CD4-positive, alpha-beta T cell (primary cell): ENCODE measurements at regions not wholly inside any gene's neighbourhood (a gene's known extent, or its start where the extent isn't known, plus 50 kb on each side); places are given as distances from the start of the nearest gene placed in this dataset.
"Not testable (repeated sequence)": the region's sequence is repeated elsewhere in the genome, so short reads cannot be mapped to it uniquely, and the experiment has no call there.

ENCODE experiments used
- ATAC-seq: fragments of 200-7000 bp; cut with Tn5 transposase; one replicate; pipeline ENCODE4 v1.10.0; 2022; ENCODE audit warnings: mild to moderate bottlenecking; ENCODE audit not compliant: poor library complexity
- CTCF ChIA-PET: fragments of 350-600 bp; sonication (Branson Sonifier 250); formaldehyde crosslinking; loops from one replicate; lab custom pipeline; 2021; ENCODE audit warnings: antibody characterized with exemption, inconsistent platforms; lab: Charles Lee
- POLR2A ChIA-PET: fragments of 350-600 bp; sonication (Branson Sonifier 250); formaldehyde crosslinking; loops from one replicate; lab custom pipeline; 2021; ENCODE audit warnings: antibody characterized with exemption, inconsistent platforms; lab: Charles Lee
- DNase-seq, 14 experiments: peaks; one replicate each; pipeline ENCODE4 v3.0.0-alpha.2; 2013 to 2020; ENCODE audit warnings: mixed read lengths in 2 of 14
- H3K27ac ChIP-seq, 2 donors: one replicate each; pipeline versions ENCODE4 v1.5.1 to v1.7.0; 2013; ENCODE audit warnings: low read length in 2 of 2, low read depth in 1 of 2, mild to moderate bottlenecking in 1 of 2
- H3K27me3 ChIP-seq, 2 experiments: 1 replicate in 1 of 2; 2 replicates in 1 of 2; pipeline versions ENCODE4 v1.6.1 to v1.7.0; 2013; ENCODE audit warnings: low read length in 2 of 2, control low read depth in 1 of 2, mild to moderate bottlenecking in 1 of 2, moderate library complexity in 1 of 2; ENCODE audit not compliant: insufficient read depth in 2 of 2, control insufficient read depth in 1 of 2
- H3K36me3 ChIP-seq: one replicate; pipeline ENCODE4 v1.6.1; 2013; ENCODE audit warnings: low read length, control low read depth; ENCODE audit not compliant: insufficient read depth
- H3K4me1 ChIP-seq: one replicate; pipeline ENCODE4 v1.6.1; 2013; ENCODE audit warnings: low read length, control low read depth; ENCODE audit not compliant: insufficient read depth
- H3K4me3 ChIP-seq: one replicate; pipeline ENCODE4 v1.5.1; 2013; ENCODE audit warnings: mild to moderate bottlenecking, low read length, moderate library complexity
- H3K9me3 ChIP-seq, 2 experiments: 1 replicate in 1 of 2; 2 replicates in 1 of 2; pipeline versions ENCODE4 v1.6.1 to v1.7.0; 2013; ENCODE audit warnings: low read length in 2 of 2, mild to moderate bottlenecking in 2 of 2, control low read depth in 1 of 2, moderate library complexity in 1 of 2; ENCODE audit not compliant: control insufficient read depth in 1 of 2, insufficient read depth in 1 of 2
- H3K27ac Mint-ChIP-seq: one replicate; pipeline ENCODE4 v1.8.0; 2020; ENCODE audit warnings: mixed read lengths
- H3K27me3 Mint-ChIP-seq: one replicate; pipeline ENCODE4 v1.8.0; 2021; ENCODE audit warnings: mixed read lengths
- H3K36me3 Mint-ChIP-seq: one replicate; pipeline ENCODE4 v1.8.0; 2021; ENCODE audit warnings: low read depth, mixed read lengths
- H3K4me1 Mint-ChIP-seq: one replicate; pipeline ENCODE4 v1.8.0; 2021; ENCODE audit warnings: low read depth, mixed read lengths
- H3K4me3 Mint-ChIP-seq: one replicate; pipeline ENCODE4 v1.8.0; 2020; ENCODE audit warnings: mild to moderate bottlenecking, mixed read lengths
- H3K9me3 Mint-ChIP-seq: one replicate; pipeline ENCODE4 v1.8.0; 2020; ENCODE audit warnings: mixed read lengths
- intact Hi-C, 2 experiments: fragments of 100-400 bp; cut with DNase I in 1 of 2; cut with micrococcal nuclease in 1 of 2; formaldehyde crosslinking; loops; one replicate each; pipeline versions ENCODE4 v1.15.1 to v1.9.0; 2023 to 2025; cut with DNase I, micrococcal nuclease

DNA sequence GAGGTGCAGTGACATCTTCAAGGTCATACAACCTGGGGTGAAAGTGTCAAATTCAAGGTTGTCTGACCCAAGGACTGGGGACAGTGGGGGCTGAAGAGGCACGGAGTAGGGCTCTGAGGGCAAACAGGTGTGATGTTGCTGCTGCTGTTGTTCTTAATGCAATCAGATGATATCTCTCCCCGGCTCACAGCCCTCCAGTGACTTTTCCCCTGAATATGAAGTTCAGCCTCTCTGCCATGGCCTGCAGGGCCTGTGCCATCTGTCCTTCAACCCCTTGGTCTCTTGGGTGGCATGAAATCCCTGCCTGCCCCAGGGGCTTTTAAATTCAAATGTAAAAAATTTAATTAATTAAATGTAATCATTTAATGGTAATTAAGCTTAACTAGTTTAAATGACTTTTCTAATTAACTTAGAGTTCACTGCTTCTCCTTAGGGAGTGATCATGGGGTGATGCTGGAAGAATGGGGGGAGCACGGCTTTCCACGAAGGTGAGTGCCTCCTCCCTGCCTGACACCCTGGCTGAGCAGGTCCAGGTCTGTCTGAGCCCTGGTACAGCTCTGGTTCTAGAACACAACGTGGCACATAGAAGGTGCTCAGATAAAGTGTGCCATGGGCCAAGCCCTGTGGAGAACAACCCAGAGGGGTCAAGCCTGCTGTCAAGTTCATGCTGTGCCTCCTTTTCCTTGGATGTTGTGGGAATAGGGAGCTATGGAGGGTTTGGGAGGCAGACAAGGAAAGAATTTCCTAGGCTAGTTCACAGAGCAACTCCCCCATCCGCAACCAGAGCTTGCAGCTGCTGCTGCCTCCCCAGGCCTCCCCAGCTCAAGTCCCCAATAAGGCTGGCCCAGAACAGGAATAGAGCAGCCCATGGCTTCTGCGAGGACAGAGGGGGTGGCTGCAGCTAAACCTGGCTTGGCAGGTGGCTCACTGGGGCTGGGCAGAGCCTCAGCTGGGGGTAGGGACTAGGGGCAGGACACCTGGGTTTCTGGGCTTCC, 75.1 kb downstream of the KCNJ18 start:
- H3K4me3 ChIP-seq, H3K36me3 Mint-ChIP-seq, ATAC-seq, H3K4me3 Mint-ChIP-seq, POLR2A ChIA-PET, H3K36me3 ChIP-seq, H3K9me3 Mint-ChIP-seq, CTCF ChIA-PET, intact Hi-C loops, H3K4me1 ChIP-seq, H3K27ac Mint-ChIP-seq, H3K27ac ChIP-seq, H3K27me3 Mint-ChIP-seq, H3K4me1 Mint-ChIP-seq, H3K27me3 ChIP-seq, DNase-seq: not testable (repeated sequence)
- H3K9me3 ChIP-seq = peaks cover 0 to 38% of the 10 kb centered on the region in 2 experiments

DNA sequence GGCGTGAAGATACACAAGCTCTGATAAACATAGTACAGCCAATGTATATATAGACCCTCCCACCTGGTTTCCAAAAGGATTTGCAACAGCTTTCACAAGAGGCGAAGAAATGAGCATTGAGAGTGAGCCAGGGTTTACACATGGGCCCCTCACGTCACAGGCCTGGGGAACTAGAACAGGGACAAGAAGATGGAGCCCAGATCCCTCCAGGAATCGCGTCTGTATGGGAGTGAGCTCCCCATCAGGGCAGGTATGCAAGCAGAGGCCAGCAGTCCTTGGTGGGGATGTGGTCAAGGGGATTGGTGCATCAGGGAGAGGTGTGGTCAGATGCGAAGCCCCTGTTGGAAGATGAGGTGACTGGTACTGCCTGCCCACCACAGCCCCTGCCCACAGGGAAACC, 75.9 kb downstream of the KCNJ18 start:
- peak in 1 of 14 experiments; percentile 25 for DNase-seq
- intact Hi-C loops, H3K27me3 ChIP-seq, H3K4me3 Mint-ChIP-seq, H3K4me1 Mint-ChIP-seq, H3K27ac ChIP-seq, H3K4me3 ChIP-seq, H3K36me3 ChIP-seq, ATAC-seq, H3K9me3 Mint-ChIP-seq, H3K27me3 Mint-ChIP-seq, H3K36me3 Mint-ChIP-seq, H3K4me1 ChIP-seq, CTCF ChIA-PET, POLR2A ChIA-PET, H3K27ac Mint-ChIP-seq: not testable (repeated sequence)
- peaks cover 0 to 40% of the 10 kb centered on the region in 2 experiments for H3K9me3 ChIP-seq

DNA sequence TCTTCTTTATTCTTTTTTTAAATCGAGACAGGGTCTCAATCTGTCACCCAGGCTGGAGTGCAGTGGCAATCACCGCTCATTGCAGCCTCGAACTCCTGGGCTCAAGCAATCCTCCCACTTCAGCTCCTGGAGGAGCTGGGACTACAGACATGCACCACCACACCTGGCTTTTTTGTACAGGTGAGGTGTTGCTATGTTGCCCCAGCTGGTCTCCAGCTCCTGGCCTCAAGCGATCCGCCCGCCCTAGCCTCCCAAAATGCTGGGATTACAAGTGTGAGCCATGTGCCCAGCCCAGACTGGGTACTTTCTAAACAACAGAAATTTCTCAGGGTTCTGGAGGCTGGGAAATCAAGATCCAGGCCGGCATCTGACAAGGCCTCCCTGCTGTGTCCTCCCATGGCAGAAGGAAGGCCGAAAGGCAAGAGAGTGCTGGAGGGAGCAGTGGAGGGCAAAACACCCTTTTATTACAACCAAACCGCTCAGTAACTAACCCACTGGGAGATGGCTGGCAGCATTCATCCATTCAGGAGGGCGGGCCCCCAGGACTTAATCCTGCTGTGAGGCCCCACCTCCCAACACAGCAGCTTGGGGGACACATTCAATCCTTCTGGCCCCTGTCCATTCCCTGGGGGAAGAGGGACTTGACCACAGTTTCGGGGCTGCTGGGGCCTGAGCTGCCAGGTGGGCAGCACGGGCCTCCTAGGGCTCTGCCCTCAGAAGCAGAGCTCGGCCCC, 76.6 kb downstream of the KCNJ18 start:
- H3K4me1 Mint-ChIP-seq, H3K27ac ChIP-seq, H3K4me3 ChIP-seq, H3K9me3 Mint-ChIP-seq, H3K27me3 ChIP-seq, intact Hi-C loops, H3K27ac Mint-ChIP-seq, H3K4me1 ChIP-seq, H3K36me3 Mint-ChIP-seq, H3K27me3 Mint-ChIP-seq, ATAC-seq, POLR2A ChIA-PET, CTCF ChIA-PET, H3K4me3 Mint-ChIP-seq, H3K36me3 ChIP-seq: not testable (repeated sequence)
- H3K9me3 ChIP-seq = peaks cover 0 to 42% of the 10 kb centered on the region in 2 experiments
- peak in 1 of 14 experiments; percentile 23 for DNase-seq

DNA sequence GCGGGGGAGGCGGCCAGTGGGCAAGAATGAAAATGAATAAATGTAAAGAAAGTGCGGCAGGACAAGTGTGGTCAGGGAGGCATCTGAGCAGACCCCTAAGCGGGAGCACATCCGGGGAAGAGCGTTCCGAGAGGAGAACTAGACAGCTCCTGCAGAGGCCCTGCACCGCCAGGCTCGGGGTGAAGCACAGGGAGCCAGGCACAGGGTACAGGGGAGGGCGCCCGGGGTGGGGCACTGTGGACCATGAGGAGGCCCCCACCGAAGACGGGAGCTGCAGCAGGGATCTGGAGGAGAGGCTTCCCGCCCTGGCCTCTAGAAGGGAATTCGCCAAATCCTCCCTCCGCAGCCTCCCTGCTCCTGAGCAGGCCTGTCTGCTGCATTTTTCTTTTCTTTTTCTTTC, 77.5 kb downstream of the KCNJ18 start:
- DNase-seq = peak in 1 of 14 experiments; percentile 24
- H3K9me3 Mint-ChIP-seq, H3K4me1 Mint-ChIP-seq, H3K27ac Mint-ChIP-seq, H3K36me3 ChIP-seq, POLR2A ChIA-PET, intact Hi-C loops, H3K4me3 Mint-ChIP-seq, H3K36me3 Mint-ChIP-seq, ATAC-seq, CTCF ChIA-PET, H3K27me3 ChIP-seq, H3K27ac ChIP-seq, H3K4me1 ChIP-seq, H3K27me3 Mint-ChIP-seq, H3K4me3 ChIP-seq: not testable (repeated sequence)
- H3K9me3 ChIP-seq = peaks cover 0 to 34% of the 10 kb centered on the region in 2 experiments

DNA sequence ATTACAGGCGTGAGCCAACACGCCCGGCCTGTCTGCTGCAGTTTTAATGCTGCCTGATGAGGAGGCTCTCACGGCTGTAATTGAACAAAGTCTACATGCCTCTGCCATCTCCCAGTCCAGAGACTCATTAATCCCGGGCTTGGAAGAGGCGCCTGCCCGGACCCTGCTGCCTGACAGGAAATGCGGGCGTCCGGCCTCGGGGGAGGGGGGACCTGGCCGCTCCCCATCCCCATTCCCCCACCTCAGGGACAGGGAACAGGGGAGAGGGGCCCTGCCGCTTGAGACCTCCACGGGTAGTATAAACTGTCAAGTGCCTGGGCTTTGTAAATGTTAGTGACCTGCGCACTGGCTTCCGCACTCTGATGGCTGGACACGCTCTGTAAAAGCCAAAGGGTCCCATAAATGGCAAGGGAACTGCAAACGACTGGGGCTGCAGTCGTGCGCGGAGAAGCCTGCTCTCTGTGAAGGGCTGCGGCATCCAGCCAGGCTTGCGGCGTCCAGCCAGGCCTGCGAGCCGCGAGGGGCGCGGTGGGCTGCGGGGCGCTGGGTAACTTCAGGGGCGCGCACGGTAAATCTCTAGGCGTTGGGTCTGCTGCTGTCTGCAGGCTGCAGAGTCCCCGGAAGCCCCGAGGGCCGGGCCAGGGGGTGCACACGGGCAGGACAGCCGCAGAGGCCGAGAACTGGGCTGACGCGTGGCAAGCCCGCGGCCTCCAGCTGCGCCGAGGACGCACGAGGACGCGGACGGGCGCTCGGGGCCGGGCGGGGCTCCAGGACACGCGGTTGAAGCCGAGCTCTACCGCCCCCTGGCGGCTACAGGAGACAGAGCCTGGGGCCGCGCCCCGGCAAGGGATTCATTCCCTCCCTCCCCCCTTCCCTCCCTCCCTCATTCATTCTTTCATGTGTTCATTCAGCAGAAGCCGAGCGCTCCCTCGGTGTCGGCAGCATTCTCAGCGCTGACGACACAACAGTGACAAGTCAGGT, 78.4 kb downstream of the KCNJ18 start:
- H3K4me3 Mint-ChIP-seq, POLR2A ChIA-PET, intact Hi-C loops: not testable (repeated sequence)

More for the DNA sequence above, 78.4 kb downstream of the KCNJ18 start:
- H3K4me3 ChIP-seq, H3K27me3 ChIP-seq, CTCF ChIA-PET, H3K4me1 Mint-ChIP-seq, H3K27me3 Mint-ChIP-seq, H3K4me1 ChIP-seq, H3K36me3 ChIP-seq, H3K27ac Mint-ChIP-seq, H3K36me3 Mint-ChIP-seq, H3K27ac ChIP-seq, H3K9me3 Mint-ChIP-seq: not testable (repeated sequence)
- DNase-seq (peak in 1 of 14 experiments; percentile 20), ATAC-seq (peak; percentile 98)
- peaks cover 0 to 29% of the 10 kb centered on the region in 2 experiments for H3K9me3 ChIP-seq
